K562 (cell line): ENCODE measurements at regions not wholly inside any gene's neighbourhood (a gene's known extent, or its start where the extent isn't known, plus 50 kb on each side); places are given as distances from the start of the nearest gene placed in this dataset.

Source experiments
- CC2D1A ChIP-seq: fragments of 450-650 bp; IDR thresholded peaks from 2 replicates; pipeline ENCODE4 v1.6.1; 2017; ENCODE audit warnings: mild to moderate bottlenecking
- NR1H2 ChIP-seq: sonication (generic); formaldehyde crosslinking; IDR thresholded peaks from 2 replicates; pipeline ENCODE4 v1.4.0; 2020; ENCODE audit warnings: mild to moderate bottlenecking, missing genetic modification reagents
- RCOR1 ChIP-seq, 2 experiments: IDR thresholded peaks; 2 replicates each; pipeline ENCODE4 v1.6.1; 2012; ENCODE audit warnings: low read depth in 2 of 2, low read length in 2 of 2, borderline replicate concordance in 1 of 2, improper control_type of control experiment in 1 of 2

- no peak for TF ChIP-seq NR1H2
- no peak for TF ChIP-seq RCOR1 (IDR thresholded peaks at IDR 0.05; ENCODE audit: borderline replicate concordance in 1 of 2, low read depth in 2 of 2, low read length in 2 of 2)
- no peak for TF ChIP-seq CC2D1A
Observed at GRCh38 chr6:79832723-79833122, 114.6 kb downstream of the ELOVL4 start.
